ENCODE measurements at regions not wholly inside any gene's neighbourhood (a gene's known extent, or its start where the extent isn't known, plus 50 kb on each side); places are given as distances from the start of the nearest gene placed in this dataset.

GRCh38 chr7:85725026-85725425 is 538.2 kb upstream of the SEMA3D start:
- Histone ChIP-seq H3K36me3 (ENCODE audit: control insufficient read depth in 4 of 4, insufficient read depth in 4 of 4, low read length in 4 of 4) (no peaks in the 10 kb centered on the region), H3K27me3 (ENCODE audit: control insufficient read depth in 3 of 3, insufficient read depth in 3 of 3, low read length in 2 of 3) (no peaks in the 10 kb centered on the region), H3K9ac (ENCODE audit: insufficient read depth in 1 of 2, low read length in 2 of 2) (no peak overlapping the region), H3K4me1 (ENCODE audit: control insufficient read depth in 5 of 5, insufficient read depth in 5 of 5, low read length in 5 of 5) (peaks cover 0 to 15% (median 6%) of the 10 kb centered on the region in 5 donors), H3K4me3 (no peak overlapping the region), H3K27ac (ENCODE audit: low read depth in 1 of 2, low read length in 1 of 2) (no peak overlapping the region), H3K9me3 (ENCODE audit: control insufficient read depth in 4 of 4, insufficient read depth in 3 of 4, low read length in 3 of 4) (no peaks in the 10 kb centered on the region)
- 66 to 91% methylated on average over 2 of the region's 2 CpGs for WGBS, 2 donors
- no peak for TF ChIP-seq CTCF (IDR thresholded peaks at IDR 0.05; ENCODE audit: control extremely low read depth, extremely low read depth)
- DNase-seq (no peak), ATAC-seq (ENCODE audit: insufficient read depth, low FRiP score) (no peak)

- Histone ChIP-seq H3K4me3 (no peak overlapping the region), H3K9ac (ENCODE audit: insufficient read depth in 1 of 2, low read length in 2 of 2) (no peak overlapping the region), H3K27ac (ENCODE audit: low read depth in 1 of 2, low read length in 1 of 2) (no peak overlapping the region), H3K9me3 (ENCODE audit: control insufficient read depth in 4 of 4, insufficient read depth in 3 of 4, low read length in 3 of 4) (no peaks in the 10 kb centered on the region), H3K4me1 (ENCODE audit: control insufficient read depth in 5 of 5, insufficient read depth in 5 of 5, low read length in 5 of 5) (peaks cover 0 to 20% (median 9%) of the 10 kb centered on the region in 5 donors), H3K36me3 (ENCODE audit: control insufficient read depth in 4 of 4, insufficient read depth in 4 of 4, low read length in 4 of 4) (no peaks in the 10 kb centered on the region), H3K27me3 (ENCODE audit: control insufficient read depth in 3 of 3, insufficient read depth in 3 of 3, low read length in 2 of 3) (no peaks in the 10 kb centered on the region)
- ATAC-seq (ENCODE audit: insufficient read depth, low FRiP score) (peak; percentile 75), DNase-seq (peak in 2 of 3 donors; percentile 90 to 93)
- WGBS, 2 donors: 40 to 51% methylated on average over 4 of the region's 4 CpGs
- TF ChIP-seq CTCF (IDR thresholded peaks at IDR 0.05; ENCODE audit: control extremely low read depth, extremely low read depth): no peak
Observed at GRCh38 chr7:85719981-85720953, 533.4 kb upstream of the SEMA3D start.

- Histone ChIP-seq H3K27ac (ENCODE audit: low read depth in 1 of 2, low read length in 1 of 2) (no peak overlapping the region), H3K36me3 (ENCODE audit: control insufficient read depth in 4 of 4, insufficient read depth in 4 of 4, low read length in 4 of 4) (no peaks in the 10 kb centered on the region), H3K4me3 (no peak overlapping the region), H3K9me3 (ENCODE audit: control insufficient read depth in 4 of 4, insufficient read depth in 3 of 4, low read length in 3 of 4) (no peaks in the 10 kb centered on the region), H3K9ac (ENCODE audit: insufficient read depth in 1 of 2, low read length in 2 of 2) (no peak overlapping the region), H3K4me1 (ENCODE audit: control insufficient read depth in 5 of 5, insufficient read depth in 5 of 5, low read length in 5 of 5) (peaks cover 0 to 18% (median 6%) of the 10 kb centered on the region in 5 donors), H3K27me3 (ENCODE audit: control insufficient read depth in 3 of 3, insufficient read depth in 3 of 3, low read length in 2 of 3) (no peaks in the 10 kb centered on the region)
- no peak for TF ChIP-seq CTCF (IDR thresholded peaks at IDR 0.05; ENCODE audit: control extremely low read depth, extremely low read depth)
- 64 to 66% methylated on average over 2 of the region's 2 CpGs for WGBS, 2 donors
- ATAC-seq (ENCODE audit: insufficient read depth, low FRiP score): no peak
- no peak for DNase-seq
Observed at GRCh38 chr7:85716353-85716752, 529.5 kb upstream of the SEMA3D start.
